GM21529 (cell line): ENCODE measurements at regions not wholly inside any gene's neighbourhood (a gene's known extent, or its start where the extent isn't known, plus 50 kb on each side); places are given as distances from the start of the nearest gene placed in this dataset.

Experiments used
- ATAC-seq: cut with Tn5 transposase; IDR thresholded peaks from one replicate; pipeline ENCODE4 v1.9.1; 2021; ENCODE audit not compliant: unreplicated experiment

DNA sequence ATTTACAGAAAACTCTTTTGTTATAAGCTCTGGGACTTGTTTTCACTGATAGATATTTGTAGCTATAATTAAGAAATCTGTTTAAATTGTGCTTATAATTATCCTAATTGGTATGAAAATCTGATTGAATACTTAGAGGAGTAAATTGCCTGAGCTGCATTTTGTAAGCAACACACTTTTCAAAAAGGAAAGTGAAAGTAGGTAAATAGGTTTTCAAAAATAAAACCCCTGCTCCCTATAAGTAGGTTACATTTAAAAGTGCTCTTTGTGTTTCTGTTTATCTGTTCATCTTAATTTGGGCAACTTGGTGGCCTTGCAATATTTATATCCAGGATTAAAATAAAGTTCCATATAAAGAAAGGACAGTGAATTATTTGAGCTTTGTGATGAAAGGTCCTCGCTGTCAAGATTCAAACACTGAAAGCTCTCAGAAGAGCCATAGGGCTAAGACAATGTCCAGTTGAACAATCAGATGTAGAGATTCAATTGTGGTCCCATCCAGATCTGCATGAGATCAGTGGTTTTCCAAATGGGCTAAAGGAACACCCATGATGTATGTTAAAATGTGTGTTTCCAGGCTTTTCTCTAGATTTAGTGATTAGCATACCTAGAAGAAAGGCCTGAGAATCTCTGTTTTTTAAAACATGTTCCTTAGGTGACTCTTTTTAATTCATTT is 371.6 kb downstream of the RPRM start:
- peak; percentile 72 for ATAC-seq

DNA sequence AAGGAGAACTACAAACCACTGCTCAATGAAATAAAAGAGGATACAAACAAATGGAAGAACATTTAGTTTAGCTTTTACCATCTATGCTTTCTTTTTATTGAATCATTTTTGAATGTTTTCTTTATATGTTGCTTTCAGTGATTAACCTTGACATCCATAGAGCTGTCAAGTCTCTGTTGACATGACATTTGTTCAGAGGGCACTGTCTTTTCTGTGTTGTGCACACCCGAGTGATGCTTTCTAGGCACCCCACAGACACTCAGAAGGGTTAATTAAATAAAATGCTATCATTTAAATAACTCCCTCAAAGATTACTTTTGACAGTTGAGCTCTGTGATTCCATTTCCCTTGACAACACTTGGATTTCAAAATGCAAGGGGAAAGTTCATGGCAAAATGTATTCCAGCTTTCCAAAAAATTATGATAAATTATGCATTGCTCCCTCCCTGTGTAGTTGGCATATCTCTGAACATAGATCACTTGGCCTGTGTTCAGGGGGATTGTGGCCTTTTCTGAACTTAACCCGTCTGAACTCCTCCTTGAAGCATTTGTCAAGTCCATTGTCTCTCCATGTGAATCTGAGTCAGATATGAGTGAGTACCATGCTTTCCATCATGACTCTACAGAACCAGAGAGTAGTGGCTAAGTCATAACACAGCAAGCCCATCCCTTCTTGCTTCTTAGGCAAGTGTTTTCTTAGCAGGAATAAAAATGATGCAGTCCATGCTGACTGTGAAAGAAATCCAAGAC is 372.6 kb downstream of the RPRM start:
- no peak for ATAC-seq

GRCh38 chr2:153101187-153101586 is 377.4 kb downstream of the RPRM start:
- ATAC-seq, result no peak

DNA sequence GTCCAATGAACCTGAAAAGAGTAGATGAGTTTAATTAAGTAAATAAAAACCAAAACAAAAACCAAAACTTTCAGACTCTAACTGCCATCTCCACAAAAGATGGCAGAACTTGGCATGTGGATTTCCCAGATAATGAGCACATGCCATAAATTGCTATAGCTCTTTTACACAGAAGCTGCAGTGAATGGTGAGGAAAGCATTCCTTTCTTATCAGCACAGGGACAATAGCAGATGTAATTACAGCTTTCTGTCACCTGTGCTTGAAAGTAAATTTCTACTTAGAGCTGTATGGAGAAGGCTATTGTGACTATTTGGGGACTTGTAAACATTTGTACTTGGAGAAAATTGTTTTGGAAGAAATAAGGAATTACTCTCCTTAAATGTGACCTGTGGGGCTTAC is 378.4 kb downstream of the RPRM start:
- no peak for ATAC-seq

GRCh38 chr2:153098073-153098472 is 379.7 kb downstream of the ARL6IP6 start:
- no peak for ATAC-seq

DNA sequence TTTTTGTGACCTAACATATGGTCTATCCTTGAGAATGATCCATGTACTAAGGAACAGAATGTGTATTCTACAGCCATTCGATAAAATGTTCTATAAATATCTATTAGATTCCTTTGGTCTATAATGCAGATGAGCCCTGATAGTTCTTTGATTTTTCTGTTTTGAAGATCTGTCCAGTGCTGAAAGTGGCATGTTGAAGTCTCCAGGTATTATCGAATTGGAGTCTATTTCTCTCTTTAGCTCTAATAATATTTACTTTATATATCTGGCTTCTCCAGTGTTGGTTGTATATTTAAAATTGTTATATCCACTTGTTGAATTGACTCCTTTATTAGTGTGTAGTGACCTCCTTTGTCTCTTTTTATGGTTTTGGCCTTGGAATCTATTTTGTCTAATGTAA is 377.9 kb downstream of the ARL6IP6 start:
- no peak for ATAC-seq

DNA sequence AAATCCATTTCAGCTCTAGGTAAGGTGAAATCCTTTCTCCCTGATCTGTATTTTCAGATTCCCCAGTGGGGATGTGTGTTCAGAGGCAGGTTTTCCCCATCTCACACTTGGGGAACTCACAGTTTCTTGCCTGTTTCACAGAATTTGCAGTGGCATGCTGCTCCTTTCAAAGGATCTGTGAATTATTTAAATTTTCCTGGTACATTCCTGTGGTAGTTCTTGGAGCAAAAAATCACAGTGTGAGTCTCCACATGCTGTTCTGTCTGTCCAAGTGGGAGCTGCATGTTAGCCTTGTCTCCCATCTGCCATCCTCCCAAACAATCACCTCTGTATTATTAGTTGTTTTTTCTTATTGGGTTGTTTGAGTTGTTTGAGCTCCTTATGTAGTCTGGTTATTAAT is 372.9 kb downstream of the ARL6IP6 start:
- no peak for ATAC-seq

DNA sequence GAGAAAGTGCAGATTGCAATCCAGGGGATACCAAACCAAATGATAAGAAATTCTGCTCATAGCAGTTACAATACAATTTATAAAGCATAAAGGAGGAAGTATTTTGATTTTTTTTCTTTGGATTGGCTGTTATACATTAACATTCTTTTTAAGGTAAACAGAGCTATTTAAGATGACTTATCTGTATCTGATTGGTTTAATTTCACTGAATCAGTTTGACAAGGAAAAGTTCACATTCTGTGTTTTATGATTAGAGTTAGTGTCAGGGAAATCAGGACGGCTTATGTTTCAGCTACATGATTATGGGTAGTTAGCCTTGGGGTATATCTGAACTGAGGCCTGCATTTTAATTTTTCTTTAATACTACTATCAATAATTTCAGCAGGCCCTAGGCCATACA is 360.9 kb downstream of the ARL6IP6 start:
- no peak for ATAC-seq

DNA sequence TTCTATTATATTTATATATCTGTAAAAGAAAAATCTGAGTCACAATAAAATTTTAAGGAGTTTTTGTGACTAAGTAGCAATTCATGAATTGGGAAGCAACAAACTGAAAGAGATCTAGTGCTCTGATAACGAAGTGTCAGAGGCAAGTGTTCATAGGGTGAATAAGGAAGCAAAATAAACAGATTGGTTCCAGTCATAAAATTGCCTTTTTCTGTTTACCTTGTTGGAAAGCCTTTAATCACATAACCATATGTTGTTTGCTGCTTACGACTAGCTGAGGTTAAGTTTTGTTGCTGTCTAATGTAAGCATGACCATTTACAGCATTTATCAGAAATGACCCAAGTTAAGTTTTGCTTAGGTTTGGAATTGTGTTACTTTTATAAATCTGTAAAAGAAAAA is 358.9 kb downstream of the ARL6IP6 start:
- no peak for ATAC-seq

- ATAC-seq, result no peak
These were observed 355.8 kb downstream of the ARL6IP6 start for GRCh38 chr2:153074207-153074606.

DNA sequence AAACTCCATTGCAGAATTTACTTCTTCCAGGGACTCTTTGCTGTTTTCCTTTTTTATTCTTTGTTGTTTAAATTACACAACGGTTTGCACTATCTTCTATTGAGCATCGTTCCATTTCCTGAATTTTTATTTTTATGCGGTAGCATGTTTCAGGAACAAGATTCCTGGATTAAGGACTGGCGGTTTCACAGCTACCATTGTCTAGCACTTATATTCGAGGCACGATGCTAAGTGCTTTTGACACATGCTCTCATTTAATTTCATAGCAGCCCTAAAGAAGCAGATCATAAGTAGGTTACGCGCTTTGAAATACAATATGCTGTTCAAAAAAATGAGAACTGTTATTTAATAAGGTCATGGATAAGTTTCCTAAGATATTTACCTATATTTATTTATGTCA is 354.4 kb downstream of the ARL6IP6 start:
- ATAC-seq, result no peak

- no peak for ATAC-seq
These were observed 353.7 kb downstream of the ARL6IP6 start for GRCh38 chr2:153072077-153072476.

DNA sequence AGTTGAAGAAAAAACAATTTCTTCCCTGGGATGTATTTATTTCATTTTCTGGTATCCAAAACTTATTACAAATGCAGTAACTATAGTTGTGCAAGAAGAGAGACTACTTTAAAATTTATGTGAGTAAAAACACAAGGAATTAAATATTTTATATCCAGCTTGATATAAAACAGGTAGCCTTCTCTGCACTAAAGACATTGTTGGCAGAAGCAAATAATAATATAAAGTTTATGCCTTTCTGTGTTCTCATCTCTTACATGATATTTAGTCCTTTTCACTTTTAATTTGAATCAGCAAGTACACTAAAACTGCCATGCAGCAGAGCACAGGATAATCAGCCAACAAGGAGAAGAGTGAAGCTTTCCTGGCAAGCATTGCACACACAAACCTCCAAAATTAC is 352.7 kb downstream of the ARL6IP6 start:
- no peak for ATAC-seq

- no peak for ATAC-seq
These were observed 350.5 kb downstream of the ARL6IP6 start for GRCh38 chr2:153068915-153069314.

DNA sequence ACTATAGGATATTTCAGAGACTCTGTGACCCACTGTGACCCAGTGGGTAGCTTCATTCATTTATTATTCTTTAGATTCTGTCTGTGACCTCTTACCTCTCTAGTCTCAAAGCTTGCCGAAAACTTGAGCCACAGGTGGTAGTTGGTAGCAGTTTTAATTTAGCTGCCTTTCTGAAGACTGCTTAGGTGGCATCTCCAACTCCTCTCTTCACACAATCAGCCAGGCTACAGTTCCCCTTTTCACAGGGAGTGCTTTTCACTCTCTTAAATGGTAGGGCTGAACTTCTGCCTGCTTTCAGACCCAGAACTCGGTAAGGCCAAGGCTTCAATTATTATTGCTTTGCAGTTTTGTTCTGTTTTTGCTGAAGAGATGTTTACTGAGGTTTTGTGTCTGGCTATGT is 349.6 kb downstream of the ARL6IP6 start:
- ATAC-seq, result no peak

- no peak for ATAC-seq
These were observed 341.1 kb downstream of the ARL6IP6 start for GRCh38 chr2:153059338-153060052.

DNA sequence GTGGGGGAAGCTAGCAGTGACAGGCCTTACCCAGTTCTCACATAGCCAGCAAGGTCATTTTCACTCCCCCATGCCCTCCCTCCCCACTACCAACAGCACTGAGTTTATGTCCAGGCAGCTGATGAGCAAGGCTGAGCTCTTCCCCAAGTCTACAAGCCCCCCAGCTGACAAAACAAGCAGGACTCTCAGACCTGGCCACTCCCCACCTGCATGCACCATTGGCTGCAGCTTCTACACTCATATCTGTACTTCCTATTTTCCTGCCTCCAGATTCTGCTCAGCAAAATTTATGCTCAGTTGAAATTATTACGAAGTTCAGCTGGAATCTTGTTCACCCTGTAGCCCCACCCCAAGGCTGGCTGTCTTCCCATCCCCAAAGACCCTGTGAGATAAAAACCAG is 339.3 kb downstream of the ARL6IP6 start:
- no peak for ATAC-seq

GRCh38 chr2:153055182-153055581 is 336.8 kb downstream of the ARL6IP6 start:
- no peak for ATAC-seq

DNA sequence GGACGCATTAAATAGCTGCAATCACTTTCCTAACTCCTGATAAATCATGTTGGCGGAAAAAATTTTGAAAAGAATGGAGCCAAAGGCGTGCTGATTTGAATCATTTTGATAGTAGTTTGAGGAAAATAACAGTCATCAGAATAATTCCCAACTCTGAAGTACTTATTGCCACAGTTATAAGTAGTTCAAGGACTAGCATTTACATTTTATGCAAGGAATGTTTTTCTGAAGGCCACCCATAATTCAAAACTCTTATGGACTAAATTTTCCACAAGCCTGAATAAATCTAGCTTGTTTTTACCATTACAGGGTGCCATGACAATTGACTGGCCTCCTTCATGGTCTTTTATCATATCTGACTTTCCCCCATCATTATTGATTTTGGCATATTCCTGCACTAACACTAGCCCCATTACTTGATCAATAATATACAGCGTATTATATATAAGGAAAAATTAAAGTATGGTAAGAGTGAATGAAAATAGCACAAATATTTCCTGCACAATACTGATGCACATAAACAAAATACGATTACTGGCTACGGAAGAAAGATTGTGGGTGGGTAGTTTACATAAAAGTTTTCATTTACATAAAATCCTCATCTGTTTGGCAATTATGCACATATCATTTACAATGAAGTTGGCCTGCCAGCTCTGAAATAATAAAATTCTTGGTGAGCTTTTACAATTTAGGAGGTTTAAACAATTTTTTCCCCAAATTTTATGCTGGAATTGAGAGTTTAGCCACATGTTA is 334.6 kb downstream of the ARL6IP6 start:
- no peak for ATAC-seq

DNA sequence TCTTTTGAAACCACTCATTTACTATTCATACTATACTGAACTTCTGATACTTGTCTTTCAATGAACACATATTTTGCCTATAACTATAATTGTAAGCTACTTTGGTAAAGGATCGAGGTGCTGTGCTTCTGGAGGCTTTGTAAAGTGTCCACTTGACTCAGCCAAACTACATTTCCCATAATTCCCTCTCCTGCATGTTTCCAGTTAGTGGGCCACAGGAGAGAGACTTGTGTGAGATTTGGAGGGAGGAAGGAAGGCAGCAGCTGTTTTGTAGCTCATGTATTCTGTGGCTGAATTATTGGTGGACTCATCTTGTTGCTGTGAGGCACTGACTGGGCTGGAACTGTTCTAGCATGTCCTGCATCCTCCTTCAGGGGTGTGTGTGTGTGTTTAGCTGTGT is 328.8 kb downstream of the ARL6IP6 start:
- no peak for ATAC-seq

DNA sequence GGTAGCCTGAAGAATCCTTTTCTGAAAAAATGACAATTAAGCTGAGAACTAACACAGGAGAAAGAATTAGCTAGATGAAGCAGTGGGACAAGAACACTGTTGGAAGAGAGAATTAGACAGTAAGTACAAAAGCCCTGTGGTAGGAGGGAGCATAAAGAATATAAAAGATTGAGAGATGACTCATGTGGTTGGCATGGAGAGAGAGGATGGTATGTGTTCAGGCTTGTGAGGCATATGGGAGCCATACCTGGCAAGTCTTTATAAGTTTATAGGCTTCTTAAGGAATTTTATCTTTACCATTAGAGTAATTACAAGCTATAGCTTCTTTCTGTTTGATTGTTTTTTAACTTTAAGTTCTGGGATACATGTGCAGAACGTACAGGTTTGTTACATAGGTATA is 325.0 kb downstream of the ARL6IP6 start:
- no peak for ATAC-seq
